ENCODE measurements at regions not wholly inside any gene's neighbourhood (a gene's known extent, or its start where the extent isn't known, plus 50 kb on each side); places are given as distances from the start of the nearest gene placed in this dataset.

DNA sequence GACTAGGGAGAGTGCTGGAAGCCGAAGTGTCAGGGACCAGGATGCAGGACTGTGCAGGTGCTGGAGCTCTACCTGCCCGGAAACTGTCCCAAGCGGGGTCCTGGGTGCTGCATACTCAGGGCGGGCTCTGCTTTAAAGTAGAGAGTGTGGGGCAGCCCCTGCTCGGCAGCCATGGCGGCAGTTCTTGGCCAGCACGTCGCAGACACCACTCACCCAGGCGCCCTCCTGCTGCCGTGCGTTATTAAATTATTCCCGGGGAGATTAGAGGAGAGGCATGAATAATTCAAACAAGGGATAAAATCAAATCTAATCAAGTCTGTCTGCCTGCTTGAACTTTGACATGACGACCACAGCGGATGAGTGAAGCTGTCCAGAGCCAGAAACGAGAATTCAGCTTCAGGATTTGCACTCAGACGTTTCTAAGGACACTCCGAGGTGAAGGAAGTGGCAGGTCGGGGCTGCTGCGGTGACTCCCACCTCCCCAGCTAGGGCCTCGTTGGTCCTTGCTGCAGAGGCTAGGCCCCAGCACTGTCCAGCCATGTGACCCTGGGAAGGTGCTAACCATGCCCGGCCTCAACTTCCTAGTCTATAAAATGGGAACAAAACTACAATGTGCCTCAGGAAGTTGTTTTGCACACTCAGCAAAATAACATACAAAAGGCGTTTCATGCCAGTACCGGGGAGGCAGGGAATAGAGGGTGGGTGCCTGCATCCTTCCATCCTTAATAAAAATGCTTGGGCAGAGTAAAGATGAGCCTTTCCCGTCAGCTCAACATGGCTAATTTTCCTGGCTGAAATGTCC, 91.3 kb upstream of the ADAMTS2 start:
- Mint-ChIP-seq H3K36me3 (ENCODE audit: low read depth) (no peaks in the 10 kb centered on the region), H3K4me1 (no peaks in the 10 kb centered on the region), H3K9me3 (no peaks in the 10 kb centered on the region), H3K27me3 (peaks cover 2% of the 10 kb centered on the region), H3K4me3 (no peak overlapping the region), H3K27ac (no peak overlapping the region)
- no peak for DNase-seq
- ChIA-PET POLR2A (no interaction called here), CTCF (no interaction called here)
- no peak for ATAC-seq (ENCODE audit: low read depth)
- TF ChIP-seq, protein P1, sequence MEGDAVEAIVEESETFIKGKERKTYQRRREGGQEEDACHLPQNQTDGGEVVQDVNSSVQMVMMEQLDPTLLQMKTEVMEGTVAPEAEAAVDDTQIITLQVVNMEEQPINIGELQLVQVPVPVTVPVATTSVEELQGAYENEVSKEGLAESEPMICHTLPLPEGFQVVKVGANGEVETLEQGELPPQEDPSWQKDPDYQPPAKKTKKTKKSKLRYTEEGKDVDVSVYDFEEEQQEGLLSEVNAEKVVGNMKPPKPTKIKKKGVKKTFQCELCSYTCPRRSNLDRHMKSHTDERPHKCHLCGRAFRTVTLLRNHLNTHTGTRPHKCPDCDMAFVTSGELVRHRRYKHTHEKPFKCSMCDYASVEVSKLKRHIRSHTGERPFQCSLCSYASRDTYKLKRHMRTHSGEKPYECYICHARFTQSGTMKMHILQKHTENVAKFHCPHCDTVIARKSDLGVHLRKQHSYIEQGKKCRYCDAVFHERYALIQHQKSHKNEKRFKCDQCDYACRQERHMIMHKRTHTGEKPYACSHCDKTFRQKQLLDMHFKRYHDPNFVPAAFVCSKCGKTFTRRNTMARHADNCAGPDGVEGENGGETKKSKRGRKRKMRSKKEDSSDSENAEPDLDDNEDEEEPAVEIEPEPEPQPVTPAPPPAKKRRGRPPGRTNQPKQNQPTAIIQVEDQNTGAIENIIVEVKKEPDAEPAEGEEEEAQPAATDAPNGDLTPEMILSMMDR (IDR thresholded peaks at IDR 0.05) = no peak
- intact Hi-C loops (cut with micrococcal nuclease) = no loop called here

DNA sequence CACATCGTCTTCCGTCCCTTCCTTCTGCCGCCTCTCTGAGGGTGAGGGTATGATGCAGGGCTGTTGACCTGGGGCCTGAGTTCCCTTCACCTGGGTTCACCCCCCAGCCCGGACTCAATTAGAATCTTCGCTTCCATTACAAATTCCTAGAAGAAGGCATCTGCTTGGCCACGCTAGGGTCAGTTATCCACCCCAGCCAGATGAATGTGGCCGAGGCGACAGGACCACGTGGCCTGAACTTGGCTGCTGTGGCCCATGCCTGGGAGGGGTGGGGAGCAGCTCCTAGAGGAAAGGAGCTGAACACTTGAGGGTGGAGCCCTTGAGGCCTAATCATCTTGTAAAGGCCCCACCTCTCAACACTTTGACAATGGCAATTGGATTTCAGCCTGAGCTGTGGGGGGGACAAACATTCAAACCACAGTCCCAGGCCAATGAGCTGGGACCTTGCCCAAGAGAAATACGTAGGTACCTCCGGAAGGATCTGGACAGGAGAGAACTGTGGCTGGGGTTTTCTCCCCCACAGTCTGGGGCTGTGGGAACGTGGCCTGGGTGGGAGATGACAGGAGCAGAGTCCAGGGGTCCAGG, 90.6 kb upstream of the ADAMTS2 start:
- Mint-ChIP-seq H3K4me3 (no peak overlapping the region), H3K36me3 (ENCODE audit: low read depth) (no peaks in the 10 kb centered on the region), H3K27me3 (peaks cover 2% of the 10 kb centered on the region), H3K9me3 (peaks cover 3% of the 10 kb centered on the region), H3K27ac (no peak overlapping the region), H3K4me1 (no peaks in the 10 kb centered on the region)
- TF ChIP-seq, protein P1 (IDR thresholded peaks at IDR 0.05) = no peak
- DNase-seq (no peak), ATAC-seq (ENCODE audit: low read depth) (no peak)
- POLR2A ChIA-PET = no interaction called here
- CTCF ChIA-PET = no interaction called here
- intact Hi-C loops (cut with micrococcal nuclease) = no loop called here

DNA sequence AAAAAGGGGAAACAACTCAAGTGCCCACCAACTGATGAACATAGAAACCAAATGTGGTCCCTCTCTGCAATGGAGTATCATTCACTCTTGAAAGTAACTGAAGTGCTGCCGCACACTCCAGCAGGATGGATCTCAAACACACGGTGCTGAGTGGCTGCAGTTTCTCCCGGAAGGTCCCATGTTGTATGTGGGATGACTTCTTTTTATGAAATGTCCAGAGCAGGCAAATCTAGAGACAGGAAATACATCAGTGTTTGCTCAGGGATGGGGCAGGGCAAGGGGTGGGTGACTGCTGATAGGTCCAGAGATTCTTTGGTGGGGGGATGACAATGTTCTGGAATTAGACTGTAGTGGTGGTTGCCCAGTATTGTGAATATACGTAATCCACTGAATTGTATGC, 89.9 kb upstream of the ADAMTS2 start:
- no peak for ATAC-seq (ENCODE audit: low read depth)
- H3K27ac Mint-ChIP-seq = no peak overlapping the region

DNA sequence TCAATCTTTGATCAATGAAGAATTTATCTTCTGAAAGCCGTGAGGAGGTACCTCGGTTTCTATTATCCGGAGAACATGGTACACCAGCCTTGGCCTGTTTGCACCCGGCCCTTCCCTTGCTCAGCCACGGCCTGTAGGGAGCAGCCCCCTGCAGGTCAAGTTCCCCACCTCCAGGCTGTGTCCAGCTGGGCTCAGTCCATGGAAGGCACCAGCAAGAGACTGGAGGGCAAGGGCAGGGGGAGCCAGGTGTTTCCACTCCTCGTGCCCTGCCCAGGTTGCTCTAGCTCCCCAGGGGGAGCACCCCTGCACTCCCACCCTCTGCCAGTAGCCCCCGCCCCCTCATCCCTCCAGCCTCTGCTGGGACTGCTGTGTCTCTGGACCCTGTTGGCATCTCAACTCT, 87.3 kb upstream of the ADAMTS2 start:
- H3K27ac Mint-ChIP-seq = no peak overlapping the region

More for the DNA sequence above, 89.9 kb upstream of the ADAMTS2 start:
- intact Hi-C loops (cut with micrococcal nuclease) = no loop called here
- CTCF ChIA-PET = no interaction called here
- Mint-ChIP-seq H3K36me3 (ENCODE audit: low read depth) (no peaks in the 10 kb centered on the region), H3K4me1 (no peaks in the 10 kb centered on the region), H3K4me3 (no peak overlapping the region), H3K9me3 (peaks cover 3% of the 10 kb centered on the region), H3K27me3 (peaks cover 2% of the 10 kb centered on the region)
- POLR2A ChIA-PET = no interaction called here
- DNase-seq = no peak
- TF ChIP-seq, protein P1 (IDR thresholded peaks at IDR 0.05) = no peak

DNA sequence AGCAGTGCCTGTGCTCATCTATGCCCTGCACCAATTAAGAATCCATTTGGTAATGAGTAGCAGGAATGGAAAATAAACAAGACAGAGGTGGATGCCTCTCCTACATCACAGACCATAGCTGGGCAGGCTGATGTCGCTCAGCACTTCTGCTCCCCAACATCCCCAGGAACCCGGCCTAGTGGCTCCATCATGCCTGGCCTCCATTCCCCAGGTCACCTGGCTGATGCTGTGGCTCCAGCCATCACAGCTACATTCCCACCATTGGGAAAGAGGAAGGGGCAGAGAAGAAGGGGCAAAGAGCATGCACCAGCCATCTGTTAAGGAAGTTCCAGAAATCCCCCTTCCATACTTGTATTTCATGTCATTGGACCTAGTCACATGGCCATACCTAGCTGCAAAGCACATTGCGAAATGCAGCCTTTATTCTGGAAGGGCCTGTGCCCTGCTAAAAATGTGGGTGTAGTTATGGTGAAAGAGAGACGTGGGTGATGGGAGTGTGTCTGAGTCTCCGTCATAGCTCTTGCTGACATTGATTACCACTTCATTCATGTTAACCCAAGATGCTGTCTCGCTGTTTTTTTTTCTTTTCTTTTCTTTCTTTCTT, 86.1 kb upstream of the ADAMTS2 start:
- H3K9me3 Mint-ChIP-seq = peaks cover 3% of the 10 kb centered on the region
- no peaks in the 10 kb centered on the region for H3K36me3 Mint-ChIP-seq (ENCODE audit: low read depth)
- TF ChIP-seq, protein P1 (IDR thresholded peaks at IDR 0.05) = no peak
- peaks cover 2% of the 10 kb centered on the region for H3K27me3 Mint-ChIP-seq
- ChIA-PET CTCF (no interaction called here), POLR2A (no interaction called here)
- DNase-seq (no peak), ATAC-seq (ENCODE audit: low read depth) (no peak)
- H3K4me1 Mint-ChIP-seq = no peaks in the 10 kb centered on the region
- no peak overlapping the region for H3K27ac Mint-ChIP-seq
- no peak overlapping the region for H3K4me3 Mint-ChIP-seq
- intact Hi-C loops (cut with micrococcal nuclease) = no loop called here

More for the DNA sequence above, 87.3 kb upstream of the ADAMTS2 start:
- ATAC-seq (ENCODE audit: low read depth) = no peak
- Mint-ChIP-seq H3K36me3 (ENCODE audit: low read depth) (no peaks in the 10 kb centered on the region), H3K4me3 (no peak overlapping the region), H3K4me1 (no peaks in the 10 kb centered on the region), H3K27me3 (peaks cover 2% of the 10 kb centered on the region), H3K9me3 (peaks cover 3% of the 10 kb centered on the region)
- intact Hi-C loops (cut with micrococcal nuclease) = no loop called here
- TF ChIP-seq, protein P1 (IDR thresholded peaks at IDR 0.05) = no peak
- DNase-seq = no peak
- CTCF ChIA-PET = no interaction called here
- POLR2A ChIA-PET = no interaction called here

All from activated B cell treated with CpG ODN at 0.5 μM for 24 hours (primary cell).